ENCODE measurements at regions not wholly inside any gene's neighbourhood (a gene's known extent, or its start where the extent isn't known, plus 50 kb on each side); places are given as distances from the start of the nearest gene placed in this dataset.

DNA sequence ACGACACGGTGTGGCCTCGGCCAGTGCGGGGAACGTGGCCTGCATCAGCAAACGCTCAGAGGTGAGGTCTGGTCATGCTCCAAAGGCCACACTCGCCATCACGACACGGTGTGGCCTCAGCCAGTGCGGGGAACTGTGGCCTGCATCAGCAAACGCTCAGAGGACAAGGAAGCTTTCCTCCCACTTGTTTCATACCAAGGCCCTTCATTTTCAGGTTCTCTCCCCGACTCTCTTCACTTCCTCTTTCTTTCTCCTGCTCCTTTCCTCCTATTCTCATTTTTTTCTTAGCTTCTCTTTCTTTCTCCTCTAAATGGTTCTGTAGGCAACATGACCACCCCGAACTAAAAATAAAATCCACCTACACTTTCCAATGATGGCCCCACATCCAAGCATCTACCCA lies 384.4 kb upstream of the SHH start:
- CTCF ChIA-PET: no interaction called here
- DNase-seq (no peak), ATAC-seq (ENCODE audit: poor library complexity) (no peak)
- Mint-ChIP-seq H3K27me3 (peaks cover 4% of the 10 kb centered on the region), H3K36me3 (ENCODE audit: low read depth) (no peaks in the 10 kb centered on the region), H3K4me1 (ENCODE audit: low read depth) (no peaks in the 10 kb centered on the region), H3K4me3 (no peak overlapping the region), H3K9me3 (no peaks in the 10 kb centered on the region), H3K27ac (no peak overlapping the region)
- no peak overlapping the region for H3K27ac ChIP-seq (ENCODE audit: low read depth in 1 of 2, low read length in 2 of 2)
- no peaks in the 10 kb centered on the region for H3K4me1 ChIP-seq (ENCODE audit: insufficient read depth, low read length)
- POLR2A ChIA-PET: no interaction called here
- intact Hi-C loops (cut with DNase I, micrococcal nuclease): no loop called here
- H3K27me3 ChIP-seq (ENCODE audit: control insufficient read depth in 1 of 2, insufficient read depth in 2 of 2, low read length in 2 of 2): peaks cover 0 to 5% of the 10 kb centered on the region in 2 experiments
- no peaks in the 10 kb centered on the region for H3K36me3 ChIP-seq (ENCODE audit: insufficient read depth, low read length)
- no peak overlapping the region for H3K4me3 ChIP-seq (ENCODE audit: low read length)
- TF ChIP-seq, protein P1, sequence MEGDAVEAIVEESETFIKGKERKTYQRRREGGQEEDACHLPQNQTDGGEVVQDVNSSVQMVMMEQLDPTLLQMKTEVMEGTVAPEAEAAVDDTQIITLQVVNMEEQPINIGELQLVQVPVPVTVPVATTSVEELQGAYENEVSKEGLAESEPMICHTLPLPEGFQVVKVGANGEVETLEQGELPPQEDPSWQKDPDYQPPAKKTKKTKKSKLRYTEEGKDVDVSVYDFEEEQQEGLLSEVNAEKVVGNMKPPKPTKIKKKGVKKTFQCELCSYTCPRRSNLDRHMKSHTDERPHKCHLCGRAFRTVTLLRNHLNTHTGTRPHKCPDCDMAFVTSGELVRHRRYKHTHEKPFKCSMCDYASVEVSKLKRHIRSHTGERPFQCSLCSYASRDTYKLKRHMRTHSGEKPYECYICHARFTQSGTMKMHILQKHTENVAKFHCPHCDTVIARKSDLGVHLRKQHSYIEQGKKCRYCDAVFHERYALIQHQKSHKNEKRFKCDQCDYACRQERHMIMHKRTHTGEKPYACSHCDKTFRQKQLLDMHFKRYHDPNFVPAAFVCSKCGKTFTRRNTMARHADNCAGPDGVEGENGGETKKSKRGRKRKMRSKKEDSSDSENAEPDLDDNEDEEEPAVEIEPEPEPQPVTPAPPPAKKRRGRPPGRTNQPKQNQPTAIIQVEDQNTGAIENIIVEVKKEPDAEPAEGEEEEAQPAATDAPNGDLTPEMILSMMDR (IDR thresholded peaks at IDR 0.05): no peak
- H3K9me3 ChIP-seq (ENCODE audit: control insufficient read depth in 1 of 2, insufficient read depth in 1 of 2, low read length in 2 of 2): no peaks in the 10 kb centered on the region

- no peak overlapping the region for H3K27ac Mint-ChIP-seq
- Histone ChIP-seq H3K27me3 (ENCODE audit: control insufficient read depth in 1 of 2, insufficient read depth in 2 of 2, low read length in 2 of 2) (peaks cover 0 to 5% of the 10 kb centered on the region in 2 experiments), H3K9me3 (ENCODE audit: control insufficient read depth in 1 of 2, insufficient read depth in 1 of 2, low read length in 2 of 2) (peaks cover 0 to 5% of the 10 kb centered on the region in 2 experiments), H3K27ac (ENCODE audit: low read depth in 1 of 2, low read length in 2 of 2) (no peak overlapping the region), H3K4me3 (ENCODE audit: low read length) (no peak overlapping the region), H3K36me3 (ENCODE audit: insufficient read depth, low read length) (no peaks in the 10 kb centered on the region), H3K4me1 (ENCODE audit: insufficient read depth, low read length) (no peaks in the 10 kb centered on the region)
- POLR2A ChIA-PET: no interaction called here
- H3K36me3 Mint-ChIP-seq (ENCODE audit: low read depth): no peaks in the 10 kb centered on the region
- TF ChIP-seq, protein P1 (IDR thresholded peaks at IDR 0.05): no peak
- peaks cover 4% of the 10 kb centered on the region for H3K27me3 Mint-ChIP-seq
- intact Hi-C loops (cut with DNase I, micrococcal nuclease): no loop called here
- CTCF ChIA-PET: no interaction called here
- no peaks in the 10 kb centered on the region for H3K9me3 Mint-ChIP-seq
- DNase-seq: no peak
- H3K4me1 Mint-ChIP-seq (ENCODE audit: low read depth): no peaks in the 10 kb centered on the region
- no peak for ATAC-seq (ENCODE audit: poor library complexity)
- no peak overlapping the region for H3K4me3 Mint-ChIP-seq
Measured at GRCh38 chr7:156195276-156195675, 383.0 kb upstream of the SHH start.

GRCh38 chr7:156194813-156195212 lies 382.6 kb upstream of the SHH start:
- Histone ChIP-seq H3K27me3 (ENCODE audit: control insufficient read depth in 1 of 2, insufficient read depth in 2 of 2, low read length in 2 of 2) (peaks cover 0 to 5% of the 10 kb centered on the region in 2 experiments), H3K4me1 (ENCODE audit: insufficient read depth, low read length) (no peaks in the 10 kb centered on the region), H3K4me3 (ENCODE audit: low read length) (no peak overlapping the region), H3K9me3 (ENCODE audit: control insufficient read depth in 1 of 2, insufficient read depth in 1 of 2, low read length in 2 of 2) (peaks cover 0 to 6% of the 10 kb centered on the region in 2 experiments), H3K36me3 (ENCODE audit: insufficient read depth, low read length) (no peaks in the 10 kb centered on the region), H3K27ac (ENCODE audit: low read depth in 1 of 2, low read length in 2 of 2) (no peak overlapping the region)
- Mint-ChIP-seq H3K27ac (no peak overlapping the region), H3K36me3 (ENCODE audit: low read depth) (no peaks in the 10 kb centered on the region), H3K27me3 (peaks cover 4% of the 10 kb centered on the region), H3K9me3 (no peaks in the 10 kb centered on the region), H3K4me1 (ENCODE audit: low read depth) (no peaks in the 10 kb centered on the region), H3K4me3 (no peak overlapping the region)
- DNase-seq (no peak), ATAC-seq (ENCODE audit: poor library complexity) (no peak)
- intact Hi-C loops (cut with DNase I, micrococcal nuclease): no loop called here
- ChIA-PET CTCF (no interaction called here), POLR2A (no interaction called here)
- TF ChIP-seq, protein P1 (IDR thresholded peaks at IDR 0.05): no peak

Data from CD4-positive, alpha-beta T cell (primary cell).